RKO (cell line): ENCODE measurements at regions not wholly inside any gene's neighbourhood (a gene's known extent, or its start where the extent isn't known, plus 50 kb on each side); places are given as distances from the start of the nearest gene placed in this dataset.
A peak's percentile ranks its signal among the peaks of the same experiment; 100 is the strongest.
"Not testable (repeated sequence)": the region's sequence is repeated elsewhere in the genome, so short reads cannot be mapped to it uniquely, and the experiment has no call there.

Experiments
- DNase-seq: peaks from one replicate; pipeline ENCODE4 v3.0.0-alpha.2; 2016; ENCODE audit warnings: low spot score

DNA sequence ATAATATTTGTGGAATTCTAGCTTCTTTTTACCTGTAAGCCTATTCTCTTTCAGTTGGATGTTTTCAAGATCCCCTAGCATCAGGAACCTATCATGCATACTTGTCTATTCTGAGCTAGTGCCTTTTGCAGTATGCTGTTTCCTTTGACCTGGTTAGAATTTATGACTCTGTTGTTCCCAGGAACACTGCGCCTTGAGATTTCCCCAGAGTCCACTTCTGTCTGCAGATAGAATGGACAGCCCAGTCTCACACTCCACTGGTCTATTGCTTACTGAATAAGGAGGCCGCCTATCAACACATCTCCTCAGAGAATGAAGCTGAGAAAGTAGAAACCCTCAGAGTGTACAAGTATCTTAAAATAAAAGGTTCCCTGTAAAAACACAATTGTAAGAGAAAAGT, 465.1 kb upstream of the GALNTL6 start:
- DNase-seq = no peak

DNA sequence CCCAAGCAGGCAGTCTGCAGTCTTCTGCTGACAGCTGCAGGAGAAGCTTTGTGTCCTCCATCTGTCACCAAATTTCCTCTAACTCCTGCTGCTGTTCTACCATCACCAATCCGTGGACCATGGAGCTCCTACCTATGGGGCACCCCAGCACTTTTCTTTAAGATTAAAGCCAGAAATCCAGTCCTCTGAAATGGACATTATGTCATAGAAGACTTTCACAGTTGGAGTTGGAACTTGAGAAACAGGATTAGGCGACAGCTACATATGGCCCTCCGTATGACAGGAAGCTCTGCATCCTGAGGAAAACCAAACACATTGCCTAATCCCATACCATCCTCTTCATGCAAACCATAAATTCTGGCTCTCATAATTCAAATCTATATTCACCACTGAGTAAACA, 470.6 kb upstream of the GALNTL6 start:
- DNase-seq = no peak

- DNase-seq = no peak
Measured at GRCh38 chr4:171340258-171340657, 472.9 kb upstream of the GALNTL6 start.

DNA sequence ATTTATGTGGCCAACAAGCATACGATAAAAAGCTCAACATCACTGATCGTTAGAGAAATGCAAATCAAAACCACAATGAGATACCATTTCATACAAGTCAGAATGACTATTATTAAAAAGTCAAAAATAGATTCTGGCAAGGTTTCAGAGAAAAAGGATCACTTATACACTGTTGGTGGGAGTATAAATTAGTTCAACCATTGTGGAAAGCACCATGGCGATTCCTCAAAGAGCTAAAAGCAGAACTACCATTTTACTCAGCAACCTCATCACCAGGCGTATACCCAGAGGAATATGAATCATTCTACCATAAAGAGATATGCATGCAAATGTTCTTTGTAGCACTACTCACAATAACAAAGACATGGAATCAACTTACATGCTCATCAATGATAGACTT, 478.7 kb upstream of the GALNTL6 start:
- DNase-seq = no peak

DNA sequence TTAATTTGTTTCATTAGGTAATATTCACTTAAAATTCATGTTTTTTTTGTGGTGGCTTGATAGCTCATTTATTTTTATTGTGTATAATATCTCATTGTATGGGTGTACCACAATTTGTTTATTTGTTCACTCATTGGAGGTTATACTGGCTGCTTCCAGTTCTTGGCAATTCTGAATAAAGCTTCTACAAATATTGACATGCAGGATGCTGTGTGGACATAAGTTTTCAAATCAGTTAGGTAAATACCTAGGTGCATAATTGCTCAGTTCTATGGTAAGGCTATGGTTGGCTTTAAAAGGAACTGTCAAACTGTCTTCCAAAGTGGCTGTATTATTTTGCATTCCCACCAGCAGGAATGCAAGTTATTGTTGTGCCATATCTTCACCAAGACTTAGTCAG, 504.5 kb upstream of the GALNTL6 start:
- no peak for DNase-seq

DNA sequence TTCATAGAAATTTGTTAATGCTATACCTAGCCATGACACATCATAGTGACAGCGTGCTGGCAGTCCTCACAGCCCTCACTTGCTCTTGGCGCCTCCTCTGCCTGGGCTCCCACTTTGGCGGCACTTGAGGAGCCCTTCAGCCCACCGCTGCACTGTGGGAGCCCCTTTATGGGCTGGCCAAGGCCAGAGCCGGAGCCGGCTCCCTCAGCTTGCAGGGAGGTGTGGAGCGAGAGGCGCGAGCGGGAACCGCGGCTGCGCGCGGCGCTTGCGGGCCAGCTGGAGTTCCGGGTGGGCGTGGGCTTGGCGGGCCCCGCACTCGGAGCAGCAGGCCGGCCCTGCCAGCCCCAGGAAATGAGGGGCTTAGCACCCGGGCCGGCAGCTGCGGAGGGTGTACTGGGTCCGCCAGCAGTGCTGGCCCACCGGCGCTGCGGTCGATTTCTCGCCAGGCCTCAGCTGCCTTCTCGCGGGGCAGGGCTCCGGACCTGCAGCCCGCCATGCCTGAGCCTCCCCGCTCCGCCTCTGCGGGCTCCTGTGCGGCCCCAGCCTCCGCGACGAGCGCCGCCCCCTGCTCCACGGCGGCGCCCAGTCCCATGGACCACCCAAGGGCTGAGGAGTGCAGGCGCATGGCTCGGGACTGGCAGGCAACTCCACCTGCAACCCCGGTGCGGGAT, 515.0 kb upstream of the GALNTL6 start:
- DNase-seq = not testable (repeated sequence)

DNA sequence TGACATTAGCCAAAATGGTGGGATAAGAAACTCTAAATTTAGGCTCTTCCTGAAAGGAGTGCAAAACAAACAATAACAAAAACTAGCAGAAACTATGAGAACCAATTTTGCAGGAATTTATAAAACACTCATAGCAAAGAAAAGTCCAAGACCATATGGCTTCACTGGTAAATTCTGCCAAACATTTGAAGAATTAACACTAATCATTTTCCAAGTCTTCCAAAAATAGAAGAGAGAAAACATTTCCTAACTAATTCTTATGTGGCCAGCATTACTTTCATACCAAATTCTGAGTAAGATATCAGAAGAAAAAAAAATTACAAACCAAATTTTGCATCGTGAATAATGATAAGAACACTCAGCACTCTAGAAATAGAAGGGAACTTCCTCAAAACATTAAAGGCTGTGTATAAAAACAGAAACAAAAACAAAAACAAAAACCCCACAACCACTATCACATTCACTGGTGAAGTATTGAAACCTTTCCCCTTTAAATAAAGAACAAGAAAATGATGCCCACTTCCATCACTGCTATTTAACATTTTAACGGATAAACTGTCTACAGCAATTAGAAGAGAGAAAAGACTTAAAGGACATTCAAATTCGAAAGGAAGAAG, 524.3 kb upstream of the GALNTL6 start:
- DNase-seq = no peak

- no peak for DNase-seq
Measured at GRCh38 chr4:171281359-171281758, 531.8 kb upstream of the GALNTL6 start.

- DNase-seq = no peak
Measured at GRCh38 chr4:171279131-171279530, 534.1 kb upstream of the GALNTL6 start.

- no peak for DNase-seq
Measured at GRCh38 chr4:171266671-171267070, 546.5 kb upstream of the GALNTL6 start.

- DNase-seq = no peak
Measured at GRCh38 chr4:171265190-171265818, 547.9 kb upstream of the GALNTL6 start.

GRCh38 chr4:171256223-171256622, 557.0 kb upstream of the GALNTL6 start:
- DNase-seq = no peak

- DNase-seq = no peak
Measured at GRCh38 chr4:171246948-171247347, 566.3 kb upstream of the GALNTL6 start.

DNA sequence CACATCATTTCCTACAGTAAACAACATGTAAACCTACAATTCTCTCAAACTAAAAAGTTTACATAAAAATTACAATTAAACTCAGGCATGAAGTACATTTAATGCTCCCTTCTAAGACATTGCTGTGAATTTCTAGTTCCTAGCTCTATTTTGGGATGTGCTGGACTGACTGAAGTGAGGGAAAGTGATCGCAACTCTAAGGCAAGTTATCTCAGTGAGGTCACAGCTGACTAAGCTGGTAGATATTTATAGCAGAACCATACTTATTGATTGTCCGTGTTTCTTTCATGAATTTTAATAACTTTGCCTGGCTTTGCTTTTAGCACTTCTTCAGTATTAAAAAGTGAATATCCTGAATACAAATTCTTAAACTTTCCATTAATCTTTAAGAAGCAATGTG, 570.4 kb upstream of the GALNTL6 start:
- DNase-seq = no peak

DNA sequence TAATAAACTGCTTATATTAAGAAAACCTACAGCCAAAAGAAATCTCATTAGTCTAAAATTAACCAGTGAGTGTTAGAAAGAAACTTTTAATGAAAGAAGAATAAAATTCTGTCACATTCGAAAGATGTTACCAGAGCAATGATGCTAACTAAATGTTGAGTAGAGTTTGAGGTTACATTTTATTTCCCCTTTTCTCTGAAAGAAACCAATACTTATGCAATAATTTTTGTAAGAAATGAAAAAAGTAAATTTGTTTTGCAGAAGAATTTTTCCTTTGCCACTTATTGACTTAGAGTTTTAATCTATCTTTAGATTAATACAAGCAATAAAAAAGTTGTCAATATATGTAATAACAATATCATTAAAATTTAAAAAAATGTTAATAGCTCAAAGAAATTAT, 574.0 kb upstream of the GALNTL6 start:
- DNase-seq = no peak

DNA sequence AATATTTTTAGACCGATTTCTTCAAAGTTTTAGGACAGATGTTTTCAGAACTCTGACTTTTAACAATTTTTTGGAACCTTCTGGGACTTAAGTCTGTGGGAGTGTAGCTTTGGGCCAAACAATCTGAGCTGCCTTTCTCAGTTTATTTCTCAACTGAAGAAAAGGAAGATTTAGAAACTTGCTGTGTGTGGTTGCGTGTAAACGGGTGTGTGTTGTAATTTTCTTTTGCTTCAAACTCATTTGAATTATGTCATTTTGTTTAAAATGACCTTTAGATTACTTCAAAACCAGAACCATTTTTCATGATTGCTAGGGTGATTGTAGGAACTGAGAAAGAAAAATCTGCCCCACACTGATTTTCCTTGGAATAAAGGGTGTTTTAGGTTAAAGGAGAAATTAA, 577.7 kb upstream of the GALNTL6 start:
- no peak for DNase-seq

GRCh38 chr4:171229354-171229753, 583.9 kb upstream of the GALNTL6 start:
- DNase-seq = not testable (repeated sequence)

DNA sequence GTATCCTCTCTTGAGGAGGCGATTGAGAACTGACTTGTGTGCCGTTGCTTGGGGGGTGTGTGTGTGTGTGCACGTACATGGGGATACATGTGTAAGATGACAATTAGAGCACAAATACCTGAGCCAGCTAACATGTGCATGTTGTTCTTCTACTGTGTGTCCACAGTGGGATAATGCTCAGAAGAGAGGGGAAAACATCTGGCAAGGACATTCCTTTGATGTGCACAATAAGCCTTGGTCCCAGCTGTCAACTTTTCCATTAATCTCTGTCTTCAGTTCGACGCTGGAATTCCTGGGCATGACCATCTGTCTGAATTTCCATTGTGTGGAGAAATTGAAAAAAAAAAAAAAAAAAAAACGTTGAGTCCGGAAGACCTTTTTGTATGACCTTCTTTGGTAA, 592.0 kb upstream of the GALNTL6 start:
- DNase-seq = no peak

GRCh38 chr4:171203425-171203824, 609.8 kb upstream of the GALNTL6 start:
- DNase-seq = peak; percentile 32

- no peak for DNase-seq
Measured at GRCh38 chr4:171202908-171203307, 610.3 kb upstream of the GALNTL6 start.

DNA sequence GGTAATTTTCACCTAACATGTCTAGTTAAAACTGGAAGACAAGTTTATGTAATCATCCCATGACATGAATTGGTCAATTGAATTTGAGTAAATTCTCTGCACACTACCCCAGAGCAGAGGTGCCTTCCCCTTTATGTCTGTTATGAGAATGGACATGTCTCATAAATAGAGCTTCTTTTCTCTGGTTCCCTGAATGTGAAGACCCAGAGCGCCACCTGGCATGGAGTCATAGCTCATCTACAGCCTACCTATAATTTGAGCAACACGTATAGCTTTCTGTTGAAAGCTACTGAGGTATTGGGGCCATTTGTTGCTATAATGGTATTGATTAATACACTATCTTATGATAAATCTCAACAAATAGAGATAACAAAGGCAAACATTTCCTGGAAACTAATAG, 626.5 kb upstream of the GALNTL6 start:
- DNase-seq = no peak

DNA sequence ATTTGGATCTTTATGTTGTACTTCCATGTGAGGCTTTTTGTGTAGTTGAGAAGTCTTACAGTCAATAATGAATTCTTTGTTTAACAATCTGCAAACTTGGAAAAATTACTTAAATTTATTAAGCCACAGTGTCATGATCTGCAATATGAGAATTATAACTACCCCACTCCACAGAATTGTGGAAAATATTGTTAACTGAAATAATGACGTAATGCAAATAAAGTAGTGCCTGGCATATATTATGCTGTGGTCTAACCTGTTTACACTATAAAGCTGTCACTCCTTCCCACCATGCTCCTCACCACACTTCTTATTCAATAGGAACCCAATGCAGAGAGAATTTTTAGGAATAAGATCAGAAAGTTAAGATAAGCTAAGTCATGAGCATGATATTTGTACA, 632.1 kb upstream of the GALNTL6 start:
- DNase-seq = no peak

- no peak for DNase-seq
Measured at GRCh38 chr4:171170671-171171070, 642.5 kb upstream of the GALNTL6 start.

- no peak for DNase-seq
Measured at GRCh38 chr4:171169396-171169795, 643.8 kb upstream of the GALNTL6 start.
